HUDEP-2 (cell line): ENCODE measurements at regions not wholly inside any gene's neighbourhood (a gene's known extent, or its start where the extent isn't known, plus 50 kb on each side); places are given as distances from the start of the nearest gene placed in this dataset.
"Not testable (repeated sequence)": the region's sequence is repeated elsewhere in the genome, so short reads cannot be mapped to it uniquely, and the experiment has no call there.

Experiments used
- DNase-seq, 76 experiments: peaks; one replicate each; lab custom pipeline; 2025; ENCODE audit not compliant: unreplicated experiment in 76 of 76; lab: John Stamatoyannopoulos, UW

GRCh38 chr10:33040436-33040835 lies 82.4 kb upstream of the ITGB1 start:
- DNase-seq, result no peak

GRCh38 chr10:33039181-33039580 lies 81.2 kb upstream of the ITGB1 start:
- DNase-seq, result no peak

- DNase-seq, result no peak
Measured at GRCh38 chr10:33038672-33039071, 80.6 kb upstream of the ITGB1 start.

- no peak for DNase-seq
Measured at GRCh38 chr10:33037726-33038125, 79.7 kb upstream of the ITGB1 start.

GRCh38 chr10:33036670-33037069 lies 78.6 kb upstream of the ITGB1 start:
- DNase-seq, result no peak

- no peak for DNase-seq
Measured at GRCh38 chr10:33035411-33035810, 77.4 kb upstream of the ITGB1 start.

- no peak for DNase-seq
Measured at GRCh38 chr10:33034931-33035330, 76.9 kb upstream of the ITGB1 start.

GRCh38 chr10:33032654-33033151 lies 74.7 kb upstream of the ITGB1 start:
- DNase-seq, result no peak

- DNase-seq, result no peak
Measured at GRCh38 chr10:33031815-33032653, 74.0 kb upstream of the ITGB1 start.

- DNase-seq, result no peak
Measured at GRCh38 chr10:33031171-33031570, 73.1 kb upstream of the ITGB1 start.

- DNase-seq, result not testable (repeated sequence)
Measured at GRCh38 chr10:33028515-33028914, 70.5 kb upstream of the ITGB1 start.

- DNase-seq, result no peak
Measured at GRCh38 chr10:33027088-33027487, 69.1 kb upstream of the ITGB1 start.

GRCh38 chr10:33026422-33026821 lies 68.4 kb upstream of the ITGB1 start:
- DNase-seq, result no peak

GRCh38 chr10:33025910-33026309 lies 67.9 kb upstream of the ITGB1 start:
- no peak for DNase-seq

- DNase-seq, result no peak
Measured at GRCh38 chr10:33025039-33025438, 67.0 kb upstream of the ITGB1 start.

- no peak for DNase-seq
Measured at GRCh38 chr10:33022691-33023090, 64.7 kb upstream of the ITGB1 start.

GRCh38 chr10:33022090-33022489 lies 64.1 kb upstream of the ITGB1 start:
- DNase-seq, result no peak

GRCh38 chr10:33016988-33017387 lies 59.0 kb upstream of the ITGB1 start:
- no peak for DNase-seq

GRCh38 chr10:33015761-33016547 lies 57.9 kb upstream of the ITGB1 start:
- no peak for DNase-seq

GRCh38 chr10:33013331-33013730 lies 55.3 kb upstream of the ITGB1 start:
- DNase-seq, result not testable (repeated sequence)

GRCh38 chr10:33012306-33012705 lies 54.3 kb upstream of the ITGB1 start:
- no peak for DNase-seq
